ENCODE measurements at regions not wholly inside any gene's neighbourhood (a gene's known extent, or its start where the extent isn't known, plus 50 kb on each side); places are given as distances from the start of the nearest gene placed in this dataset.
A peak's percentile ranks its signal among the peaks of the same experiment; 100 is the strongest.

GRCh38 chrX:42420426-42420825 lies 357.5 kb downstream of the PPP1R2C start:
- no peaks in the 10 kb centered on the region for H3K9me3 ChIP-seq (ENCODE audit: control insufficient read depth in 2 of 2, insufficient read depth in 1 of 2, low read length in 1 of 2)
- H3K27ac ChIP-seq (ENCODE audit: low read depth in 1 of 2, low read length in 1 of 2): no peak overlapping the region
- H3K36me3 ChIP-seq (ENCODE audit: control insufficient read depth in 2 of 2, insufficient read depth in 2 of 2, low read length in 1 of 2): no peaks in the 10 kb centered on the region
- DNase-seq (ENCODE audit: low read depth in 6 of 9, low spot score in 9 of 9): no peak
- H3K27me3 ChIP-seq (ENCODE audit: control insufficient read depth in 2 of 2, insufficient read depth in 1 of 2, low read length in 1 of 2): no peaks in the 10 kb centered on the region
- H3K4me3 ChIP-seq (ENCODE audit: low read length in 2 of 2): no peak overlapping the region
- WGBS: 97% methylated on average over 4 of the region's 4 CpGs
- no peaks in the 10 kb centered on the region for H3K4me1 ChIP-seq (ENCODE audit: control insufficient read depth in 2 of 2, insufficient read depth in 2 of 2, low read length in 2 of 2)

GRCh38 chrX:42415636-42416035 lies 362.3 kb downstream of the PPP1R2C start:
- 98% methylated on average over 2 of the region's 2 CpGs for WGBS
- Histone ChIP-seq H3K4me3 (ENCODE audit: low read length in 2 of 2) (no peak overlapping the region), H3K36me3 (ENCODE audit: control insufficient read depth in 2 of 2, insufficient read depth in 2 of 2, low read length in 1 of 2) (no peaks in the 10 kb centered on the region), H3K27ac (ENCODE audit: low read depth in 1 of 2, low read length in 1 of 2) (no peak overlapping the region), H3K9me3 (ENCODE audit: control insufficient read depth in 2 of 2, insufficient read depth in 1 of 2, low read length in 1 of 2) (peaks cover 0 to 5% of the 10 kb centered on the region in 2 donors), H3K27me3 (ENCODE audit: control insufficient read depth in 2 of 2, insufficient read depth in 1 of 2, low read length in 1 of 2) (no peaks in the 10 kb centered on the region), H3K4me1 (ENCODE audit: control insufficient read depth in 2 of 2, insufficient read depth in 2 of 2, low read length in 2 of 2) (no peaks in the 10 kb centered on the region)
- no peak for DNase-seq (ENCODE audit: low read depth in 6 of 9, low spot score in 9 of 9)

GRCh38 chrX:42414057-42414456 lies 363.9 kb downstream of the PPP1R2C start:
- no peak for DNase-seq (ENCODE audit: low read depth in 6 of 9, low spot score in 9 of 9)
- no peak overlapping the region for H3K4me3 ChIP-seq (ENCODE audit: low read length in 2 of 2)
- H3K4me1 ChIP-seq (ENCODE audit: control insufficient read depth in 2 of 2, insufficient read depth in 2 of 2, low read length in 2 of 2): no peaks in the 10 kb centered on the region
- 99% methylated on average over 5 of the region's 5 CpGs for WGBS
- no peaks in the 10 kb centered on the region for H3K36me3 ChIP-seq (ENCODE audit: control insufficient read depth in 2 of 2, insufficient read depth in 2 of 2, low read length in 1 of 2)
- H3K27me3 ChIP-seq (ENCODE audit: control insufficient read depth in 2 of 2, insufficient read depth in 1 of 2, low read length in 1 of 2): no peaks in the 10 kb centered on the region
- peaks cover 0 to 5% of the 10 kb centered on the region in 2 donors for H3K9me3 ChIP-seq (ENCODE audit: control insufficient read depth in 2 of 2, insufficient read depth in 1 of 2, low read length in 1 of 2)
- H3K27ac ChIP-seq (ENCODE audit: low read depth in 1 of 2, low read length in 1 of 2): no peak overlapping the region

- WGBS: 21% methylated on average over 2 of the region's 2 CpGs
- Histone ChIP-seq H3K4me1 (ENCODE audit: control insufficient read depth in 2 of 2, insufficient read depth in 2 of 2, low read length in 2 of 2) (peaks cover 0 to 4% of the 10 kb centered on the region in 2 donors), H3K4me3 (ENCODE audit: low read length in 2 of 2) (no peak overlapping the region), H3K9me3 (ENCODE audit: control insufficient read depth in 2 of 2, insufficient read depth in 1 of 2, low read length in 1 of 2) (no peaks in the 10 kb centered on the region), H3K27ac (ENCODE audit: low read depth in 1 of 2, low read length in 1 of 2) (no peak overlapping the region), H3K27me3 (ENCODE audit: control insufficient read depth in 2 of 2, insufficient read depth in 1 of 2, low read length in 1 of 2) (no peaks in the 10 kb centered on the region), H3K36me3 (ENCODE audit: control insufficient read depth in 2 of 2, insufficient read depth in 2 of 2, low read length in 1 of 2) (no peaks in the 10 kb centered on the region)
- peak in 3 of 9 donors; percentile 6 to 34 (median 8) for DNase-seq (ENCODE audit: low read depth in 6 of 9, low spot score in 9 of 9)
Observed at GRCh38 chrX:42399632-42400024, 378.3 kb downstream of the PPP1R2C start.

GRCh38 chrX:42398967-42399631 lies 378.9 kb downstream of the PPP1R2C start:
- H3K4me3 ChIP-seq (ENCODE audit: low read length in 2 of 2): no peak overlapping the region
- DNase-seq (ENCODE audit: low read depth in 6 of 9, low spot score in 9 of 9): peak in 6 of 9 donors; percentile 16 to 67 (median 28)
- H3K27ac ChIP-seq (ENCODE audit: low read depth in 1 of 2, low read length in 1 of 2): peak overlapping the region in 1 of 2 donors; percentile 42
- peaks cover 0 to 4% of the 10 kb centered on the region in 2 donors for H3K4me1 ChIP-seq (ENCODE audit: control insufficient read depth in 2 of 2, insufficient read depth in 2 of 2, low read length in 2 of 2)
- WGBS: 31% methylated on average over 8 of the region's 8 CpGs
- no peaks in the 10 kb centered on the region for H3K36me3 ChIP-seq (ENCODE audit: control insufficient read depth in 2 of 2, insufficient read depth in 2 of 2, low read length in 1 of 2)
- H3K27me3 ChIP-seq (ENCODE audit: control insufficient read depth in 2 of 2, insufficient read depth in 1 of 2, low read length in 1 of 2): no peaks in the 10 kb centered on the region
- H3K9me3 ChIP-seq (ENCODE audit: control insufficient read depth in 2 of 2, insufficient read depth in 1 of 2, low read length in 1 of 2): no peaks in the 10 kb centered on the region

GRCh38 chrX:42396136-42396535 lies 381.8 kb downstream of the PPP1R2C start:
- H3K4me3 ChIP-seq (ENCODE audit: low read length in 2 of 2): no peak overlapping the region
- peaks cover 0 to 4% of the 10 kb centered on the region in 2 donors for H3K4me1 ChIP-seq (ENCODE audit: control insufficient read depth in 2 of 2, insufficient read depth in 2 of 2, low read length in 2 of 2)

GRCh38 chrX:42392846-42393245 lies 385.1 kb downstream of the PPP1R2C start:
- WGBS: 17% methylated on average over 1 of the region's 1 CpG
- H3K9me3 ChIP-seq (ENCODE audit: control insufficient read depth in 2 of 2, insufficient read depth in 1 of 2, low read length in 1 of 2): no peaks in the 10 kb centered on the region
- H3K27ac ChIP-seq (ENCODE audit: low read depth in 1 of 2, low read length in 1 of 2): no peak overlapping the region
- no peaks in the 10 kb centered on the region for H3K4me1 ChIP-seq (ENCODE audit: control insufficient read depth in 2 of 2, insufficient read depth in 2 of 2, low read length in 2 of 2)
- DNase-seq (ENCODE audit: low read depth in 6 of 9, low spot score in 9 of 9): no peak
- no peaks in the 10 kb centered on the region for H3K36me3 ChIP-seq (ENCODE audit: control insufficient read depth in 2 of 2, insufficient read depth in 2 of 2, low read length in 1 of 2)
- no peaks in the 10 kb centered on the region for H3K27me3 ChIP-seq (ENCODE audit: control insufficient read depth in 2 of 2, insufficient read depth in 1 of 2, low read length in 1 of 2)
- H3K4me3 ChIP-seq (ENCODE audit: low read length in 2 of 2): no peak overlapping the region

More at GRCh38 chrX:42396136-42396535, 381.8 kb downstream of the PPP1R2C start:
- H3K27me3 ChIP-seq (ENCODE audit: control insufficient read depth in 2 of 2, insufficient read depth in 1 of 2, low read length in 1 of 2): no peaks in the 10 kb centered on the region
- no peak overlapping the region for H3K27ac ChIP-seq (ENCODE audit: low read depth in 1 of 2, low read length in 1 of 2)
- H3K36me3 ChIP-seq (ENCODE audit: control insufficient read depth in 2 of 2, insufficient read depth in 2 of 2, low read length in 1 of 2): no peaks in the 10 kb centered on the region
- H3K9me3 ChIP-seq (ENCODE audit: control insufficient read depth in 2 of 2, insufficient read depth in 1 of 2, low read length in 1 of 2): no peaks in the 10 kb centered on the region
- DNase-seq (ENCODE audit: low read depth in 6 of 9, low spot score in 9 of 9): no peak
- 97% methylated on average over 4 of the region's 4 CpGs for WGBS

- Histone ChIP-seq H3K27ac (ENCODE audit: low read depth in 1 of 2, low read length in 1 of 2) (no peak overlapping the region), H3K4me3 (ENCODE audit: low read length in 2 of 2) (no peak overlapping the region), H3K36me3 (ENCODE audit: control insufficient read depth in 2 of 2, insufficient read depth in 2 of 2, low read length in 1 of 2) (no peaks in the 10 kb centered on the region), H3K4me1 (ENCODE audit: control insufficient read depth in 2 of 2, insufficient read depth in 2 of 2, low read length in 2 of 2) (no peaks in the 10 kb centered on the region), H3K9me3 (ENCODE audit: control insufficient read depth in 2 of 2, insufficient read depth in 1 of 2, low read length in 1 of 2) (no peaks in the 10 kb centered on the region), H3K27me3 (ENCODE audit: control insufficient read depth in 2 of 2, insufficient read depth in 1 of 2, low read length in 1 of 2) (no peaks in the 10 kb centered on the region)
- WGBS: 99% methylated on average over 2 of the region's 2 CpGs
- DNase-seq (ENCODE audit: low read depth in 6 of 9, low spot score in 9 of 9): no peak
Observed at GRCh38 chrX:42386681-42387080, 391.3 kb downstream of the PPP1R2C start.

GRCh38 chrX:42385730-42386129 lies 392.2 kb downstream of the PPP1R2C start:
- no peaks in the 10 kb centered on the region for H3K4me1 ChIP-seq (ENCODE audit: control insufficient read depth in 2 of 2, insufficient read depth in 2 of 2, low read length in 2 of 2)
- H3K27ac ChIP-seq (ENCODE audit: low read depth in 1 of 2, low read length in 1 of 2): no peak overlapping the region
- no peaks in the 10 kb centered on the region for H3K36me3 ChIP-seq (ENCODE audit: control insufficient read depth in 2 of 2, insufficient read depth in 2 of 2, low read length in 1 of 2)
- no peak overlapping the region for H3K4me3 ChIP-seq (ENCODE audit: low read length in 2 of 2)
- 98% methylated on average over 2 of the region's 2 CpGs for WGBS
- no peaks in the 10 kb centered on the region for H3K9me3 ChIP-seq (ENCODE audit: control insufficient read depth in 2 of 2, insufficient read depth in 1 of 2, low read length in 1 of 2)
- no peaks in the 10 kb centered on the region for H3K27me3 ChIP-seq (ENCODE audit: control insufficient read depth in 2 of 2, insufficient read depth in 1 of 2, low read length in 1 of 2)
- DNase-seq (ENCODE audit: low read depth in 6 of 9, low spot score in 9 of 9): no peak

Measured in thymus (tissue), 11 donors.